Cardiac septum (tissue), 1 donor: ENCODE measurements at regions not wholly inside any gene's neighbourhood (a gene's known extent, or its start where the extent isn't known, plus 50 kb on each side); places are given as distances from the start of the nearest gene placed in this dataset.
"Not testable (repeated sequence)": the region's sequence is repeated elsewhere in the genome, so short reads cannot be mapped to it uniquely, and the experiment has no call there.

Experiments
- DNase-seq: peaks from one replicate; pipeline ENCODE4 v3.0.0-alpha.2; 2020; ENCODE audit warnings: low spot score
- intact Hi-C: fragments of 100-400 bp; cut with DNase I; formaldehyde crosslinking; loops from one replicate; pipeline ENCODE4 v1.14.0; 2022
- donor health status: DM: no; HTN: no; CAD: no.

DNA sequence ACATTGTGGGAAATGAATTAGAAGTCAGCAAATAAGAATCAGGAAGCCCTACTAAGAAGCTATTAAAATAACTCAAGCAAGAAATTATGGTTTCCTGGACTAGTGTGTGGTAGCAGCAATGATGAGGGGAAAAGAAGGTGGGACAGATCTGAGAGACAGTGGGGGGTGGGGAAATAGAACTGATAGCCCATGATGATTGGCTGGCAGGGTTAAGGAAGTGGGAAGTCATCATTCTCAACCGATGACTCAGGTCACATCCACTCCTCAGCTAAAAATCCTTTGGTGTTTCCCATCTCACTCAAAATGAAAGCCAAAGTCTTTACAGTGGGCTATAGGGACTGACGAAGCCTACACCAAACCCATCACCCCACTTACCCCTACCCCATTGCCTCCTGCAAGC is 153.9 kb upstream of the ARHGEF26 start:
- DNase-seq, result no peak
- intact Hi-C loops, result no loop called here

GRCh38 chr3:153970047-153970446 is 151.1 kb upstream of the ARHGEF26 start:
- intact Hi-C loops, result no loop called here
- DNase-seq, result no peak

GRCh38 chr3:153970741-153971347 is 150.3 kb upstream of the ARHGEF26 start:
- no peak for DNase-seq
- intact Hi-C loops, result no loop called here

DNA sequence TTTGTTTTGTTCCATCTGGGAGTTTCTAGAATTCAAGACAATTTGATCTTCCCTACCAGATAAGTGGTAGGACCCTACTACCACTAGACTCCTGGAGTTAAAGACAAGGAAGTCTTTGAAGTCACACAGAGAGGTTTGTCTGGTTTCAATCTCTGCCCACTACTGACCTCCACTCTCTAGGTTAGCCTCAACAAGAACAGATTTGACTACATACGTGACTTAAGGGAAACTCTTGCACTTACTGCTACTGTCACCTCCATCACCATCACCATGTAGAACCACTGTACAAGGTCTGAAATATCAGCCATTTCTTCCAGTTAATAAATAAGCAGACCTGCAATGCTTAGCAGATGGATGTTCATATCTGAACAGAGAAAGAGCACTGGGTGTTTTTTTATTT is 148.3 kb upstream of the ARHGEF26 start:
- intact Hi-C loops, result no loop called here

GRCh38 chr3:153973722-153974265 is 147.4 kb upstream of the ARHGEF26 start:
- no peak for DNase-seq
- intact Hi-C loops, result no loop called here

More for the DNA sequence above, 148.3 kb upstream of the ARHGEF26 start:
- no peak for DNase-seq

DNA sequence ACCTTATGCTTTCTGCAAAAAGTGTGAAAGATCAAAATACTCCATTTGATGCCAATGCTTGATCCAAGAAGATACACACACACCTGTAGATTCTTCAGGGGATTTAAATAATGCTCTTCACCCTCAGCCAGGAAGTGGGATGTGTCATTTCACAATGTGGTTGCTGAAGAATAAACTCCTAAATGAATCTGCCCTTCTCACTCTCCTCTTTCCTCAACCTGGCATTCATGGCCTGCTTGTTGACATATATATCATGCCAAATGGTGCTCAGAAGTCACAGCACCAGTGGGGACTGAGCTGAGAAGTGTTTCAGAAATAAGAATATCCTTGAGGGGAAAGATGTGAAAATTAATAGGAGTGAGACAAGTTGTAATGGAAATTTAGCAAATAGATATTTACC is 146.6 kb upstream of the ARHGEF26 start:
- intact Hi-C loops, result no loop called here
- DNase-seq, result no peak

GRCh38 chr3:153976891-153977554 is 144.2 kb upstream of the ARHGEF26 start:
- no peak for DNase-seq
- intact Hi-C loops, result no loop called here

GRCh38 chr3:153978006-153978405 is 143.2 kb upstream of the ARHGEF26 start:
- intact Hi-C loops, result no loop called here
- DNase-seq, result no peak

DNA sequence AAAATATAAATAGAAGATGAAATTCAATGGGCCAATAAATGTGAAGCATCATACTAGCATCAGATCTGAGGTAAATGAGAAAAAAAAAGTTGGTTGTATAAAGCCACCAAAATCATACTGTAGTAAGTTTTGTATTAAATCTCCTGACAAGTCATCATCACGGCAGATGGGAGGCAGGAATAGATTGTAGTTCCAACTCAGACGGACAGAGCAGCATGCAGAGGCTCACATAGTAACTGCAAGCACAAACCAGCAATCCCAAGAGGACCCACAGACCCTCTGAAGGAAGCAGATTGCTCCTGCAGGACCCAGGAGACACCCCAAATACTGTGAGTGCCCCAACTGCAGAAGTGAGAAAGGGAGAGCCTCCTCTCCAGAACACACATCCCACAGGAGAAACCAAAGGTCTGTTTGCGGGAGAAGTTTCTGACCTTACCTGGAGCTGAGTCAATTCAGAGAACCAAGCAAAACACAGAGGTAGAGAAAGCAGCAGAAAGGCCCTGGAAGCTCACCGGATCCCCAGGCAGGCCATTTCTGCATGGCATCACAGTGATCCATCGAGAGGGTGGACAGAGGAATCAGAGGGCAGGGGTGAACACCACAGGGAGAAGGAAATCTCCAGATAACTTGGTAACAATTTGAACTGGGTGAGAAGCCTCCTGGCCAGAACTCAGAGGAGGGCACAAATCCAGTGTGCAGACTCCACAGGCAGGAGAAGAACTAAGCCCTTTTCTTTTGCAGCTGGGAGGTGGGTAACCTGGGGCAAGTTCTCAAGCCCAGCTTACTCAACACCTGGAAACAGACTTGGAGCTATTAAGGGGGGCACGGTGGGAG is 141.6 kb upstream of the ARHGEF26 start:
- no peak for DNase-seq
- intact Hi-C loops, result no loop called here

GRCh38 chr3:153980252-153980590 is 141.0 kb upstream of the ARHGEF26 start:
- intact Hi-C loops, result no loop called here
- no peak for DNase-seq

GRCh38 chr3:153997364-153997763 is 123.8 kb upstream of the ARHGEF26 start:
- DNase-seq, intact Hi-C loops: not testable (repeated sequence)

GRCh38 chr3:154003649-154004048 is 117.5 kb upstream of the ARHGEF26 start:
- intact Hi-C loops, result no loop called here
- DNase-seq, result no peak

DNA sequence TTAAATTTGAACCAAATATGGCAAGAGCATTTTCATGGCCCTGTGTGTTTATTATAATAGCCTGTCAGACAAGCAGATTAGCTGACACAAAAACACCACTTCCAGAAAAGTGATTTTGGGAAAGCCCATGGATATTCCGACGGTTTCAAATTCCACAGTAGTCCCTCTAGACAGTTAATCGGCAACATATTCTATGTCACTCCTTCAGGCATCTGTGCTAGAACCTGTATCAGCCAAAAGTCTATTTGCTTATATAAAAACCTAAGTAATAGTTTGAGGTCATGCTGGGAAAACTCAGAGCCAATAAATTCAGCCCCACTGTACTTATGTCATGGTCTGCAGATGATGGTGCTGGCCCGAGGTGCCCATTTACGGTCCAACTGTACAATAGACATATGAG is 110.2 kb upstream of the ARHGEF26 start:
- no peak for DNase-seq
- intact Hi-C loops, result no loop called here

DNA sequence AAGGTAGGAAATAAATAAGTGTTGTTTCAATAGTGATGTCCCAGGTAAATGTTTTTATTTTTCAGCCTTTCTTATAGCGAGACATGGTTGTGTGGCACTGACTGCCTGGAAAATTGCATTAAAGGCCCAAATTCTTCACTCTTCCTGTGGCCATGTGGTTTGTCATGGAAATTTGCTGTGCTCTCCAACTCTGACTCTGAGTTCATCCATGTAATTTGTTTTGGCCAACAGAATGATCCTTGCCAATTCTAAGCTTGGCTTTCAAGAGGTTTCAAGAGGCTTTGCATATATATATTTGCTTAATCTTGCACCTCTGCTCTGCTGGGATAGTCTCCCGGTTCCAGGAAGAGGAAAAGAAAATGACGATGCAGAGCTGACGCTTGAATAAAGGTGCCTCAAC is 107.5 kb upstream of the ARHGEF26 start:
- DNase-seq, result no peak
- intact Hi-C loops, result no loop called here

GRCh38 chr3:154015307-154015706 is 105.9 kb upstream of the ARHGEF26 start:
- intact Hi-C loops, result no loop called here
- DNase-seq, result no peak

GRCh38 chr3:154018100-154018696 is 103.0 kb upstream of the ARHGEF26 start:
- no peak for DNase-seq
- intact Hi-C loops, result no loop called here

- intact Hi-C loops, result no loop called here
- DNase-seq, result no peak
Measured at GRCh38 chr3:154022606-154023005, 98.6 kb upstream of the ARHGEF26 start.

DNA sequence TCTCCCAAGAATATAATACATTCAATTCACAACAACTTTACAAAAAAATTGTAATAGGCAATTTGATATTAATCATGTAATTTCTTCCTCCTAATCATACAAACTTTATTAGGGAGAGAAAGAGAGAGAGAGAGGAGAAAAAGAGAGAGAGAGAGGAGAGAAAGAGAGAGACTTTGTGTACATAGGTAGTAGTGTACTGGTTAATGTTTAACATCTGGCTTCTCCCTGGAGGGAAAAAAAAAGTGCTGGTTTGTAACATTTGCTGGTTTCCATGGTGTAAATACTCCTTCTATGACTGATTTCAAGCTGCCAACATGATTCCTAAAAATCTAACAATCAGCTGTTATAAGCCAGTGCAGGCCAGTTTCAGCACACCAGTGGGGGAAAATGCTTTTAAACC is 98.0 kb upstream of the ARHGEF26 start:
- no peak for DNase-seq
- intact Hi-C loops, result no loop called here

DNA sequence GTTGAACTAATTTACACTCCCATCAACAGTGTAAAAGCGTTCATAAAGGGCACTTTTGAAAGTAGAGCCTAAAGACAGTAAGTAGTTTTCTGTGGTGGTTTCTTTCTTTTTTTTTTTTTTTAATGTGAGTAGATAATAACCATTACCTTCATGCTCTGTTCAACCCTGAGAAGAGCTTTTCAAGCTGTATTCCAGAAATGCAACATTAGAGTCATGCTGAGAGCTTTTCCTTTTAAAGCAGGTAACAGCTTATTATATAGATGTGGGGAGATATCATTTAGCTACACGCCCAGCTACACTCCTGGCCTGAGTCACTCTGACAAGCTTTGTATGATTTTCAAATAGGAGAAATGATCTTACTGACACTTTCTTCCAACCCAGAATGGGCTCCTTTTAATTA is 96.2 kb upstream of the ARHGEF26 start:
- DNase-seq, result no peak
- intact Hi-C loops, result no loop called here

- no peak for DNase-seq
Measured at GRCh38 chr3:154029926-154030325, 91.3 kb upstream of the ARHGEF26 start.

More at GRCh38 chr3:154029926-154030325, 91.3 kb upstream of the ARHGEF26 start:
- intact Hi-C loops, result no loop called here
